ENCODE measurements at regions not wholly inside any gene's neighbourhood (a gene's known extent, or its start where the extent isn't known, plus 50 kb on each side); places are given as distances from the start of the nearest gene placed in this dataset.

DNA sequence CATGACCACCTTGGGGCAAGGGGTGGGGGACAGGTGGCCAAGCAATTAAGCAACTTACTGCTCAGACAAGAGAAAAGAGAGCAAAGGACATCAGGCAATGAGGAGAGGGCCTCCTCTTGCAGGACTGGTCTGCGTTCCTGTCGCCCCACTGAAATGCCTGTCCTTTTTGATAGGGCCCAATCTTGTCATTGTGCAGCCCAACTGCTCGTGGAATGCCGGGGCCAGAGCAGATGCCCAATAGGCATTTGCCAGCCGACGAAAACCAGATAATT lies 104.5 kb upstream of the SH3BP4 start:
- no peak for DNase-seq (ENCODE audit: extremely low spot score)
- ChIA-PET CTCF (no interaction called here), POLR2A (no interaction called here)
- TF ChIP-seq, protein P1, sequence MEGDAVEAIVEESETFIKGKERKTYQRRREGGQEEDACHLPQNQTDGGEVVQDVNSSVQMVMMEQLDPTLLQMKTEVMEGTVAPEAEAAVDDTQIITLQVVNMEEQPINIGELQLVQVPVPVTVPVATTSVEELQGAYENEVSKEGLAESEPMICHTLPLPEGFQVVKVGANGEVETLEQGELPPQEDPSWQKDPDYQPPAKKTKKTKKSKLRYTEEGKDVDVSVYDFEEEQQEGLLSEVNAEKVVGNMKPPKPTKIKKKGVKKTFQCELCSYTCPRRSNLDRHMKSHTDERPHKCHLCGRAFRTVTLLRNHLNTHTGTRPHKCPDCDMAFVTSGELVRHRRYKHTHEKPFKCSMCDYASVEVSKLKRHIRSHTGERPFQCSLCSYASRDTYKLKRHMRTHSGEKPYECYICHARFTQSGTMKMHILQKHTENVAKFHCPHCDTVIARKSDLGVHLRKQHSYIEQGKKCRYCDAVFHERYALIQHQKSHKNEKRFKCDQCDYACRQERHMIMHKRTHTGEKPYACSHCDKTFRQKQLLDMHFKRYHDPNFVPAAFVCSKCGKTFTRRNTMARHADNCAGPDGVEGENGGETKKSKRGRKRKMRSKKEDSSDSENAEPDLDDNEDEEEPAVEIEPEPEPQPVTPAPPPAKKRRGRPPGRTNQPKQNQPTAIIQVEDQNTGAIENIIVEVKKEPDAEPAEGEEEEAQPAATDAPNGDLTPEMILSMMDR (IDR thresholded peaks at IDR 0.05; ENCODE audit: control extremely low read depth, extremely low read depth, low read depth, missing control alignments), result no peak

DNA sequence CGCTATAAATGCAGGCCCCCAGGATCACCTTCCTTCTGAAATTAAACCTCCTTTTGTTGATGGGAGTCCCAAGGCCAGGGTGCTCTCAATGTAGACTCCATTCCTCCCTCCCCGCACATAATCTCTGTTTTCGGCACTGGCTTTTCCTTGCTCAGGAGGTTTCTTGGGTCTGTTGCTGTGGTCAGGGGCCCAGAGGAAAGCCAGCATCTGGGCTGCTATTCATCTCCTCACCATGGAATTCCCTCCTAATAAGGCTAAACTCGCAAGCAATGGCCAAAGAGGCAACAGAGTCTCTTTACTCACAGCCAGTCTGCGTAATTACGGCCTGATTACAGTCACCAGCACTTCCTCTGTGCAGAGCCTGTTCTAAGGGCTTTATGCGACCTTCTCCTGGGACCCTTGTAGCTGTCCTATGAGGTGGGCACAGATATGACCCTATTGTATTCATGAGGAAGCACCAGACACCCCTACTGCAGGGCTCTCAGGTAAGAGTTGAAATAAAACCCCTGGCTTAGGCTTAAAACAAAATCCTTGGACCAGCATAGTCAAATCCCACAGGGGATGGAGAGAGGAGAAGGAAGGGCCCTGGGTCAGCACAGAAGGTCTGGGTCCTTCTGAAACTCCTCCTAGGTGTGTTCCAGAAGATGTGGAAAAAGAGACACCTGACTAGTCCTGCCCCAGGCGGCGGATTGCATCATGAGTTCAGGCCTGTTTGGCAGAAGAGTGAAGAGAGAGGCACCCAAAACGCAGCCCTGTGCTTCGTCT lies 105.0 kb upstream of the SH3BP4 start:
- TF ChIP-seq, protein P1 (IDR thresholded peaks at IDR 0.05; ENCODE audit: control extremely low read depth, extremely low read depth, low read depth, missing control alignments), result no peak
- DNase-seq (ENCODE audit: extremely low spot score), result no peak
- POLR2A ChIA-PET, result no interaction called here
- CTCF ChIA-PET, result interaction anchor here (1.0 kb wide), 1 partner anchor 10 kb away, joined by 3 read pairs; no protein-coding TSS in a partner anchor

DNA sequence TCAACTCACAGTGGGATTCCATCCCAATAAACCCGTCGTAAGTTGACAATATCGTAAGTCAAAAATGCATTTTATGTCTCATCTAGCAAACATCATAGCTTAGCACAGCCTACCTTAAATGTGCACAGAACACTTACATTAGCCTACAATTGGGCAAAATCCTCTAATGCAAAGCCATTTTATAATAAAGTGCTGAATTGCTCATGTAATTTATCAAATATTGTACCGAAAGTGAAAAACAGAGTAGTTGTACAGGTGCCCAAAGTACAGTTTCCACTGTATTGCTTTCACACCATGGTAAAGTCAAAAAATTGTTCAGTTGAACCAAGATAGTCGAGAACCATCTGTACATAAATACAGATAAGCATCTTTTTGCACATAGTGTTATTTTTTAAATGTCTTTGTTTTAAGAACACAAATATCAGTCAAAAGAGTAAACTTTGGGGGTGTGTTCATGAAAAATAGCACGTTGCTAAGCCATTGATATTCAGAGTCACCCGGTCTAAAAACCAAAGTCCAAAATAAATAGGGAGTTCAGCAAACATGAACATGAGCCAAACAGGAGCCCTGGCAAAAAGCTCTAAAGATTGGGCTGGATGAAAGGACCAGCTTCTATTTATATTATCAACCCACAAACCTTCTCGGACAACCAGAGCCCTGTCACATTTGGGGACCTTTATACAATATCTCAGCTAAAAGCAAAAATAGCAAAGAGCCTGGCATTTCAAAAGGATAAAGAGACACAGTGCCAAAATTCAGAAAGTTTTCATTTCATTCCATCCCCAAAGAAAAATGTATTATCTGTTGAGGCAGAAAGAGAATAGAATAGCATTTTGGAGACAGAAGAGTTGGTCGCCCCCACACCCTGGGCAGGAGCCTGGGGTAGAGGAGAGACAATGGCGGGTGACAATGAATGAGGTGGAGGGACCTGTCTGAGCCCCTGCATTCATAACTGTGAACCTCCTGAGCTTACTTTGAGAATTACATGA lies 105.9 kb upstream of the SH3BP4 start:
- TF ChIP-seq, protein P1 (IDR thresholded peaks at IDR 0.05; ENCODE audit: control extremely low read depth, extremely low read depth, low read depth, missing control alignments), result no peak
- ChIA-PET CTCF (interaction anchor here (1.0 kb wide), 1 partner anchor 11 kb away, joined by 3 read pairs; no protein-coding TSS in a partner anchor), POLR2A (no interaction called here)
- DNase-seq (ENCODE audit: extremely low spot score), result no peak

DNA sequence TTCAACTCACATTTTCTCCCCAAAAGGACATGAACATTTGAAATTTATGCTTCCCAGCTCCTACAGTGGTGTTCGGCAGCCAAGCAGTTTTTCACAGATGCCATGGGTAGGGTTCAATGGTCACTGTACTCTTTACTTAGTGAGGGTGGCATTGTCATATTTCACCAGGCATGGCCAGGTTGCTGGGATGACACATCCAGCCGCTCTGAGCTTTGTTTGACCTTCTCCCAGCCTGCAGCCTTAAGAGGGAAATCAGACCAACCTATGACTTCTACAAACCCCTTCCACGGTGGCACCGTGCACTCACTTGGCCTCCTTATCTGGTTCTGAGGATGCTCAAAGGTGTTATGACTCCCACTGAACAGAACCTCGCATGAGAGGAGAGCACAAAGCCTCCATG lies 108.4 kb upstream of the SH3BP4 start:
- ChIA-PET POLR2A (no interaction called here), CTCF (no interaction called here)
- TF ChIP-seq, protein P1 (IDR thresholded peaks at IDR 0.05; ENCODE audit: control extremely low read depth, extremely low read depth, low read depth, missing control alignments), result no peak
- no peak for DNase-seq (ENCODE audit: extremely low spot score)

DNA sequence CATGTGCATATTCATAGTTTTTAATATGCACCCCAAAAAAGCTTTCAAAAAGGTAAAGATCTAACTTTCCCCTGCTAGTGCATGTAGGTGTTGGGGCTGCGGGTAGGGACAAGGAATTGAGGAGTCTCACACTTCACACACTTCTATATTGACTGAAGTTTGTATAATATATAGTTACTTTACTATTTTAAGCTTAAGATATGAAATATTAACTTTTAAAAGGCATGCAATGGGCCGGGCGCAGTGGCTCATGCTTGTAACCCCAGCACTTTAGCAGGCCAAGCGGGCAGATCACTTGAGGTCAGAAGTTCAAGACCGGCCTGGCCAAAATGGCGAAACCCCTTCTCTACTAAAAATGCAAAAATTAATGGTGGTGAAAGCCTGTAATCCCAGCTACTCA lies 109.1 kb upstream of the SH3BP4 start:
- ChIA-PET CTCF (interaction anchor here (1.9 kb wide), 1 partner anchor 10 kb away, joined by 4 read pairs; no protein-coding TSS in a partner anchor), POLR2A (no interaction called here)
- TF ChIP-seq, protein P1 (IDR thresholded peaks at IDR 0.05; ENCODE audit: control extremely low read depth, extremely low read depth, low read depth, missing control alignments), result no peak
- no peak for DNase-seq (ENCODE audit: extremely low spot score)

DNA sequence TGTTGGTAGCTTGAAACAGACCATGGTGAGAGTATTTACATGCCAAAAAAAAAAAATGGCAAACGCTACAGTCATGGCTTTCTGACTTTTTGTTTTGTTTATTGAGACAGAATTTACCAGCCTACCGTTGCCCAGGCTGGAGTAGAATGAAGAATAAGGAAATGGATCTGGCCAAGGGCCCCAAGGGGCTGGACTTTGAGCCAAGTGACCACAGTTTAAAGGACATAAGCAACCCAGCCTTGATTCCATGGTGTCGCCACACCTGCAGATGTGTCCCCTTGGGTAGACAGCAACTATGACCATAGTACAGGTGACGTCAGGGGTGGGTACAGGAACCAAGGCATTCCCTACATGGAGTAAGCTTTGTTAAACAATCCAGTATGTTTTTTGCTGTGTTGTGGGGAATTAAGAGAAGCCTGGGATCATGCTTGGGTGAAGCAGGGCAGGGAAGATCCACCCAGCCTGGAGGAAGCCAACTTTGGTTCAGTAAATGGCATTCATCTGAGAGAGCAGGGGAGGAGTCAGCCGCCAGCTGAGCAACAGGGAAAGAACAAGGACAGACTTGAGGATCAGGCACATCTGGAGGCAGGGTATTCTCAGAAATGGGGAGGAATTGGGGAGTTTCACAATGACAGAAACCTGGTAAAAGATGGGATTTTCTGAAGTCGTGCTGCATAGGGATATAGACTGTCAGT lies 110.3 kb upstream of the SH3BP4 start:
- no peak for DNase-seq (ENCODE audit: extremely low spot score)
- ChIA-PET CTCF (interaction anchor here (1.9 kb wide), 1 partner anchor 11 kb away, joined by 4 read pairs; no protein-coding TSS in a partner anchor), POLR2A (no interaction called here)
- TF ChIP-seq, protein P1 (IDR thresholded peaks at IDR 0.05; ENCODE audit: control extremely low read depth, extremely low read depth, low read depth, missing control alignments), result no peak

Measured in GM10248 (cell line).